Glomerular visceral epithelial cell (primary cell): ENCODE measurements at regions not wholly inside any gene's neighbourhood (a gene's known extent, or its start where the extent isn't known, plus 50 kb on each side); places are given as distances from the start of the nearest gene placed in this dataset.
A peak's percentile ranks its signal among the peaks of the same experiment; 100 is the strongest.

Experiments used
- DNase-seq: peaks from one replicate; pipeline ENCODE4 v3.0.0-alpha.2; 2016; ENCODE audit errors: extremely low spot score

DNA sequence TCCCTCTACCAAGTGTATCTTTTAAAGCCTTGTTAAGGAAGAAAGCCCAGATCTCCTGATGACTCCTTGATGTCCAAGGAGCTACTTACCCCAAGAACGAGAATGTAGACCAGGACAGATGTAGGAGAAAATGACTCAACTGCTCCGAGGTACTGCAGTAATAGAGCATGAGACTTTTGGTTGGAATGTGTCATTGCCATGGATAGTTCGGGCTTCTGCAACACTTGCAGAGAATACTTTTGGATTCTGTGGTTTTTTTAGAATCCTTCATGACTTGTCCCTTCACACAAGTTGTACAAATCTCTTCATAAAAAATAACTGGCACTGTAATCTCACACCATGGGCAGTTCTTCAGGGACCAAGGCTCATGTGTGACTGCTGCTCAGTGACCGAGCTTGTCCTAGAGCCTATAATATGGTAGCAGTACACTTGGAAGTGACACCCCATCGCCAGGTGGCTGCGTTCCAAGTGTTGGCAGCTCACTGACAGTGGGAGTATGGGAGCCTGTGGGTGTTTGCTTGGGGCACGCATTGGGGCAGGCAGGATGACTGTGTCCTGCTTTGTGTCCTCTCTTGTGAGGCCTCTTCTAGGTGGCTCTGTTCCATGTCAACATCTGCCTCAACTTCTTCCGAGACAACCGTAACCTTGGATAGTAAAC lies 87.9 kb upstream of the WDR1 start:
- no peak for DNase-seq

DNA sequence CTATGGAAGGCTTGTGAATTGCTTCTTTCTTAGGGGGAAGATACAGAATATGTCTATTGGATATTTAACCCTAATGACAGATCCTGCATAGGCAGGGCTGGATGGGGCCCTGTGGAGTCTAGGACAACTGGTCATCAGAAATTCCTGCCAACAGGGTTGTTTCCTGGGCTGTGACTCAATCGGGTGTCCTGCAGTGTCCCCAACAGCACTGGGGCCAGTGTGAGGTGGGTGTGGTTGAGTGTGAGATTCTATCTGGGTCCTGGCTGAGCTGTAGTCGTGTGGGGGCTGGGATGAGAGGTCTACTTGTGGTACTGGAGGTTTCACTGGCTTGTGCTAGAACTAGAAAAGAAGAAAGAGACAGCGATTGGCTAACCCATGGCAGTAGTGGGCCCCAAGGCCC lies 87.3 kb upstream of the WDR1 start:
- DNase-seq, result no peak

DNA sequence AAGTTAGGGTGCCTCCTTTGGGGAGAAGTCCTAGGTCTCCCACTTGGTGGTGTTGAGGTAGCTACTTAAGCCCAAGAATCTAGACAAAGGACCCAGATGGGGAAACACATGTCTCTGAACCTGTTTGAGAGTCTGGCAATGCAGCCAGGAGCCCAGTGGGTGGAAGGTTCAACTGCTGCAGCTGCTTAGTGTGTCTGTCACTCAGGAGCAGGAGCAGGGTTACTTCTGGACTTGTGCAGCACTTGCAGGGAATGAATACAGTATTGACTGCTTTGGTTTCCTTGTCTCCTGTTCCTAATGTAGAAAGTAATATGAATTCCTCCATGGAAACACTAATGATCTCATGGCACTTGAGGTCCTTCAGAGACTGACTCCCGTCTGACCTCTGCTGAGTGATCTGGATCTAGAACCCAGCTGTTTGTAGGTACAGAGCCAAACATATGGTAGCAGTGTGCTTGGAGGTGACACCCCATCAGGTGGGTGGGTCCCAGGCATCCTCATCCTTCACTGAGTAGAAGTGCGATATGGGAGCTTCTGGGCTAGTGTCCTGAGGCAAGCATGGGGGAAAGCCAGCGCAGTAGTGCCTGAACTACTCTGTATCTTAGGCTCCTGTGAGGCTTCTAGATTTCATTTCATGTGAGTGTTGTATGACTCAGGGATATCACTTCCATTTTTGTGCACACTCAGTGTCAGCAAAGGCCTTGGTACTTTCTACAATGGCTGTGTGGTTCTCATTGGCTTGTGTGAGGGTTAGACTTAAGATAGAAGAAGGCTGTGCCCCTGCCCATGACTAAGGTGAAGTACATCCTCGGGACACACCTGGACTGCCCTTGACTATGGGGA lies 85.0 kb upstream of the WDR1 start:
- no peak for DNase-seq

DNA sequence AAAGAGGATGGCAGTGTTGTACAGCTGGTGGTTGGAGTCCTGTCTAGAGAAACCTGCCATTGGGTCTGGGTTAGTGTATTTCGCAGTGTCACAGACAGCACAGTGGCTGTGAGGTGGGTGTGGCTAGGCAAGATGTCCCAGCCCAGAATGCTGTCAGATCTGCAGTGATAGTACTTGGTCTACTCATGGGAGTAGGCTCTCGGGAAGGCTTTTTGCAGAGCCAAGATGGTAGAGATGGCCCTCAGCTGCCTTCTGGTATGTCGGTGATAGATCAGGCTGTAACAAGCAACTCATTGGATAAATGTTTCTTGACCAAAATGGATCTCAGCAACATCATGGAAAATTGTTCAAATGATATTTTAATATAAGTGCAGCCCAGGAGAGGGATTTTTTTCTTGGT lies 84.3 kb upstream of the WDR1 start:
- no peak for DNase-seq

DNA sequence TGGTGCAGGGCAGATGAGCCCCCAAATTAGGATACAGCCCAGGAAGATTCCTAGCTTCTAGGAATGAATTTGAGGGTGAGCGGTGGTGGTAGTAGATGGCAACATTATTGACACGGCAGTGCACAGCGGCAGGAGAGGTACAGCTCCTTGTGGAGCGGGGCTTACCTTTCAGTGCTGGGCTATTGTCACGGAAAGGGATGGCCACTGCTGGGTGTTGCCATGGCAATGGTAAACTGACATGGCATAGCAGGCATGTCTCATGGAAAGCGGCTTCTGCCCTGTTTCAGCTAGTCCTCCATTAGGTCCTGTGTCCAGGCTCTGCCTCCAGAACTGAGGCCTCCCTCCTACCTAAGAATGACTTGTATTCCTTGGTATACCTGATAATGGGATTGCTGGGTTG lies 81.8 kb upstream of the WDR1 start:
- no peak for DNase-seq

DNA sequence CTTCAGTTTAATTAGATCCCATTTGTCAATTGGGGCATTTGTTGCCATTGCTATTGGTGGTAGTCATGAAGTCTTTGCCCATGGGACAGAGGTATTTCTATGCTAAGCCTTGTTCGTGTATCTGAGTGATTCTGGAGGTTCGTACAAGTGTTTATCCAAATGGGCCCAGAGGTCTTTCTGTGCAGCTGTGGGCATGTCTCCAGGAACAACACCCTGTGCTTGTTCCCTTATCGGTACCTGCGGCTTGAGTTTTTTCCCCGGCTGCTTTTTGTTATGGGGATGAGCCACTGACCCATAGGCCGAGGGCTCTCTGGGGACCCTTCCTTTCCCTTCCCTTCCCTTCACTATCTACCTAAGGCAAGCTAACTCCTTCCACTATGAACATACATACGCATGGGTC lies 81.4 kb upstream of the WDR1 start:
- no peak for DNase-seq

DNA sequence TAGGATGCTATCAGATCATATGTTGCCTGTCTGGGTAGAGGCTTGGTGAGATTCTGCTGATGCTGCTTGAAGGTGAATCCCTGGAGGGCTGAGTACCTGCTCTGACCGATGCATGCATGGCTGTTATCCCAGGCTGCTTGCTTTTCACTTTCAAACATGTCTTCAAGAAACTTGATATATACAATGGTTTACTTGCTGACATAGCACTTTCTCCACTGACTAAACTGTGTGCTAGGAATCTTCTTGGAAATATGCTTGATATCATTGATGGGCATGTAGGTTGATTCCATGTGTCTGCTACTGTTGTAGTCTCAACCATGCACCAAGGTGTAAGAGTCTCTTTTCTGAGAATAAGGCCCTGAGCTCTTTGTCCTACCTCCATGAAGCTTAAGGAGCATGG lies 79.6 kb upstream of the WDR1 start:
- DNase-seq, result no peak

DNA sequence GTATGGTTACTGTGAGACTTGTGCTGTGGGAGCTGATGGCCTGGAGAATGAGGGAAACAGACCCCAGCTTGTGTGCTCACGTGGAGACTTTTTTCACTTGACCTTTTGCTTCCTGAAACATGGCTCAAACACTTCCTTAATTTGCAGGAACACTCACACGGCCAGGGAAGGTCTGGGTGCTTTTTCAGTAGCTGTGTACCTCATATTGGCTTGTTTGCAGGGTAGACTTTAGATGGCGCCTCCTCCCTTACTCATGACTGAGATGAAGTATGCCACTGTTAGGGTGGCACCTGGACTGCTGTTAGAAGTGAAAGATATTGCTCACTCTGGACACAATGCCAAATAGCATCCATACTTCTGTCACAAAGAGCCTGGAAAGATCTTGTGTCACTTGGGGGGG lies 75.7 kb upstream of the WDR1 start:
- DNase-seq, result no peak

DNA sequence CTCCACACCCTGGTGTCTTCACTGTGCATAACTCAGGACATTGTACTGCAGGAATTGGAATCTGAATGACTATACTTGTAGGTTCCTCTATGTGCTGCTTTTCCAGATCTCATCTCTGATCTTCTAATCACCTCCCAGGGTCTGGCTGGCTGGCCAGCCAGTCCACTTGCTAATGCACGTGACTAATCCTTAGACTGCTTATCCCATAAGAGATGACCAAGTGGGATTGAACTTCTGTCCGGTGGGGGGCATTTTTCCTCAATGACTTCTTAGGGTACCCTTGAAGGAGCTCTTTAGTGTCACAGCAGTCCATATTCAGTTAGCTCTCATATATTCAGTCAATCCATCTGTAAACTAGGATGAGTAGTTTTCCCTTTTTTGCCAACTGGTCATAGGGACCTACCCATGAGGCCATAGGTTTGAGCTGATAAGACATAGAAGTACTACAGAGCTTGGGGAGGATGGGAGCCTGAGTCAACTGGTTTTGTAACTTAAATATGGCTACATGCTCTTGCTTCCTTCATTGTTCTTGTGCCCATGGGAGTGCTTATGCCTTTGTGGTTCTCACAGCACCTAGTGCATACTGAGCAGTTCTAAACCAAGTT lies 71.9 kb upstream of the WDR1 start:
- no peak for DNase-seq

DNA sequence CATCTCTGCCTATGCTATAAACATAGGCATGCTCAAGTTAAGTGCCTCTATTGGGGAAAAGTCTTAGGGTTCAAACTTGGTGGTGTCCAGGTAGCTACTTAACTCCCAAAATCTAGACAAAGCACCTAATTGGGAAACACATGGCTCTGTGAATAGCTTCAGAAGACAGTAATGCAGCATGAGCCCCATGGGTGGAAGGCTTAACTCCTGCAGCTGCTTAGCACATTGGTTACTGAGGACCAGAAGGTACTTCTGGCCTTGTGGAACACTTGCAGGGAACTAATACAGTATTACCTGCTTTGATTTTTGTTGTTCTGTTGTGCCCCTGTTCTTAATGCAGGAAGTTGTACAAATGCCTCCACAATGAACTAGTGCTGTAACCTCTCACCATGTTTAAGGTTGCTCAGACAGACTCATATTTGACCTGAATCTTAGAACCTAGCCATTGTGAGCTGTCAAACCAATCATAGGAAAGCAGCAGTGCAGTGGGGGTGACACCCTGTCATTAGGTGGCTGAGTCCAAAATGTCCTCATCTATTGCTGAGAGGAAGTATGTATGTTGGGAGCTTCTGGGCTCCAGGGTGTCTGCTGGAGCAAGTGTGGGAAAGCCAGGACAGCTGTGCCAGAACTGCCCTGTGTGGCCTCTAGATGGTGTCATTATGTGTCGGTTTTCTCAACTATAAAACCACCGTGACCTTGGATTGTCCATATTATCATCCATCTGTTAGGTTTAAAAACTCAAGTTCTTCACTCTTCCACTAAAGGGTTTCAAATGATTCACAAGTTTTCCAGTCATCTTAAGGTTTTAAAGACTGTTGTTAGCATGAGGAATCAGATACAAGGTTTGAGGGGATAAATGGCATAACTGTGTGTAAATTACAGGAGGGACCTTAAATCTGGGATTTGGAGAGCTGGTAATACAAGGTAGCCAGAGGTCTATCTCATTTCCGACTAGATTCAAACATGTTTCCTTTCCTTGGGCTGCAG lies 69.9 kb upstream of the WDR1 start:
- DNase-seq, result no peak

DNA sequence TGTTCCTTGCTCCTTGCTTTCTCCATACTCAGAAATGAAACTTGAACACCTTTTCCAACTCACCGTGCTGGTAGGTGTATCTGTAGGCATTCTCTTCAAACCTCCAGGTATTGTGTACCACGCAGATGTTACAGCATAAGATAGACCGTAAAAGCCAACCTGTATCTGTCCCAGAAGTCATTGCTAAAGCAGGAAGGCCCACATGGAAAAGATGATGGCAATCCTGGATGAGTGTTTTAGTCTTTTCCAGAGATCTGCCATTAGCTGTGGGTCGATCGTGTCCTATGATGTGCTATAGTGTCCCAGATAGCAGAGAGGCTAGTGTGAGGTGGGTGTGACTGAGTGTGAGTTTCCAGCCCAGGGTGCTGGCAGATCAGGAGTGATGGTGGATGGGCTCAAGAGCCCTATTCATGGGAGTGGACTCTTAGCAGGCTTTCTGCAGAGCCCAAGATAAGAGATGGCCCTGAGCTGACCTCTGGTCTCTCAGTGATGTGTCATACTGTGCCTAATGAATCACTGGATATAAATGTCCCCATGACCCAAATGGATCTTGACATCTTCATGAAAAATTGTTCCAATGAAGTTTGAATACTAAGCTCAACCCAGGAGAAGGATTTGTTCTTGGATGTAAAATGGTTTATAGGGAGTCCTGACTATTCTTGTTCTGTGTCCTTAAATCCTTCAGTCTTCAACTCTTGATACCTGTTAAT lies 69.1 kb upstream of the WDR1 start:
- DNase-seq, result no peak

DNA sequence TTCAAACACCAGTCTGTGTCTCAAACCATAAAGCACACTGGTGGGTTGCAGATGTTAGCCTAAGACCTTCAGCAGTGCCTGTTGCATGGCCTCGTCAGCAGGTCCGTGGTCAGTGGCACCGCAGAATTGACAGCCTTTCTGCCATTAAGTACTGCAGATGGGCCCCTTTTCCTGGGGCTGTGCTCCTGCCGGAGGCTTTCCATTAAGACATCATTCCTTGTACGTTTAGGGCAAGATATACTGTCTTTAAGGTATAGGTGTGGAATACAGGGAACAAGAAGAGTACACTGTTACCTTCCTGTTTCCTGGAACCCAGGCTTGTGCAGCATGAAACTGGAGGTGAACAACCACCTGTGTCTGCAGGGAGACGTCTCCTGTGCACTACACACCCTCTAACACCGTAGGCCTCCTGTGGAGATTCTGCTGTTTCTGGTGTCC lies 67.9 kb upstream of the WDR1 start:
- no peak for DNase-seq

DNA sequence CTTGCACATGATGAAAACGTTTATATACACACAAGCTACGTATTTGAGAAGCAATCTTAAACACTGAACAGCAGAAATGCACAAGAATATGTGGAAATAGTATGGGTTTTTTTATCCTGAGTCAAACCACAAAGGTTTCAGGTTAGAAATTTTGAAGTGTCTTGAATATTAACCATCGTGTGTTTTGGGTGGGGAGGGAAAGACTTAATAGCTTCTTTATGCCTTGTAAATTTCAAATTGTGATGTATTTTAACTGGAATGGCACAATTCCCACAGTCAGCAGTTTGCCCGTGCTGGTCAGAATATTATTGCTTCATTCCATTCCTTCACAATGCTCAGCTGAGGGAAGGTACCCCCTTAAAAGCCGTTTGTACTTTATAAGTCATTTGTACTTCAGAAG lies 67.4 kb upstream of the WDR1 start:
- DNase-seq, result peak; percentile 30

DNA sequence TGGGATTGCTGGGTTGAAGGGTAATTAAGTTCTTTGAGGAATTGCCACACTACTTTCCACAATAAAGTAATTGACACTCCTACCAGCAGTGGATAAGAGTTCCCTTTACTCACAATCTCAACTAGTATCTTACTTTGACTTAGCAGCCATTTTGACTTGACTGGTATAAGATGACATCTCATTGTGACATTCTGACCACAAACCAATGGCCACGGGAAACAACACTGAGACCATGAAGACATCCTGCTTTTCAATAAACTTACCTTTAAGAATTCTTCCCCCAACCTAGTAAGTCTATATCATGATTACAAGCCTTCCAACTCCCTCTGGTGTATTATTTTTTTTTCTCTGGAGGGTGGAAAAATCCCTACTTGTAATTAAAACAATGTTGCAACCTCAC lies 66.9 kb upstream of the WDR1 start:
- no peak for DNase-seq

DNA sequence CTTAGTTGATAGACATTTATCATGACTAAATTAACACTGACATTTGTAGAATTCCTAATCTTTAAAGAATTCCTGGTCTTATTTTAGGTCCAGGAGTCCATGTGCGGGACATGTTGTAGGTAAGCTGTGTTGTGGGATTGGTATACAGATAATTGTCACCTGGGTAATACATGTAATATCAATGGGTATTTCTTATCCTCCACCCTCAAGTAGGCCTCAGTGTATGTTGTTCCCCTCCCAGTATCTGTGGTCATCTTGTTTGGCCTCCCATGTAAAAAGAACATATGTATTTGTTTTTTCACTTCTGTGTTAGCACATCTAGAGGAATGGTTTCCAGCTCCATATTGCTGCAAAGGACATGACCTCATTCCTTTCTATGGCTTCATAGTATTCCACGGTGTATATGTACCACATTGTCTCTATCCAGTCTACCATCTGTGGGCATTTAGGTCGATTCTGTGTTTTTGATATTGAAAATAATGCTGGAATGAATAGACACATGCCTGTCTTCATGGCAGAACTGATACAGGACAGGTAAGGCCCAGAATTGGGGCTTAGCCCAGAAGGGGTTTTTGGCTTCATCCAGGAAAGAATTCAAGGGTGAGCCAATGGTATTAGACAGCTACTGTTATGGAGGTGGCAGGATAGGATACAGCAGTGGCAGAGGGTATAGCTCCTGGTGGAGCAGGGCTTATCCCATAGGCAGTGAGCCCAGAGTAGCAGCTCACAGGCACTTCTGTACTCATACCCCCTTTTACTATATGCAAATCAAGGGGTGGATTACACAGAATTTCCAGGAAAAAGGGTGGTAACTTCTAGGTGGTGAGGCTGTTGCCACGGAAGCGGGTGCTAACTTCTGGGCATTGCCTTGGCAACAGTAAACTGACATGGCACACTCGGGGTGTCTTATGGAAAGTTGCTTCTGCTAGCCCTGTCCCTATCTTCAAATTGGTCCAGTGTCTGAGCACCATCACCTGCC lies 66.1 kb upstream of the WDR1 start:
- DNase-seq, result no peak

DNA sequence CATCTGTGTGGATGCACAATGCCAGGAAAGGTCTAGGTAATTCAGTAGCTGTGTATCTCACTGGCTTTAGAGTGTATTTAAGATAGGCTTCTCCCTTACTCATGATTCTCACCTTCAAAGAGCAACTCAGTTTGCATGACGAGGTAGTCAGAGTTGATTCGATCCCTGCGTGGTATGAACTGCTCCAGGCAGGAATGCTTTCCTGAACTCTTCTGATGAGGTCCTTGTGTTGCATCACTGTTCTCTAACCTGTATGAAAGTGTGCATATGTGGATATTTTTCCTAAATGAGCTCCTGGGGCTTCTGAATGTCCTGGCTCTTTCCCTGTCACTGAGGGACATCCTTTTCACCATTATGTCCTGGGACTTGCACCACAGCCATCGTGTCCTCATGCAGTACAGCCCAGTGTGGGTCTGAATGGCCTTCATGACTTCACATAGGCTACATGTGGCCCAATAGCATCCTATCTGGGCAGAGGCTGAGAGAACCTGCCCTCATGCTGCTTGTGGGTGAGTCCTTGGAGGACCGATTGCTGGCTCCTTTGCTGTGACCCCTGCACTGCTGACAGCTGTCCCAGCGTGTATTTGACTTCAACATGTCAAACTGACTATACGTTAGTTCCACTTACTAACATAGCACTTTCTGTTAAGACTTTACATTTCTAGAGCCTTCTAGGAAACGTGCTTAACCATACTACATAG lies 65.3 kb upstream of the WDR1 start:
- DNase-seq, result no peak

DNA sequence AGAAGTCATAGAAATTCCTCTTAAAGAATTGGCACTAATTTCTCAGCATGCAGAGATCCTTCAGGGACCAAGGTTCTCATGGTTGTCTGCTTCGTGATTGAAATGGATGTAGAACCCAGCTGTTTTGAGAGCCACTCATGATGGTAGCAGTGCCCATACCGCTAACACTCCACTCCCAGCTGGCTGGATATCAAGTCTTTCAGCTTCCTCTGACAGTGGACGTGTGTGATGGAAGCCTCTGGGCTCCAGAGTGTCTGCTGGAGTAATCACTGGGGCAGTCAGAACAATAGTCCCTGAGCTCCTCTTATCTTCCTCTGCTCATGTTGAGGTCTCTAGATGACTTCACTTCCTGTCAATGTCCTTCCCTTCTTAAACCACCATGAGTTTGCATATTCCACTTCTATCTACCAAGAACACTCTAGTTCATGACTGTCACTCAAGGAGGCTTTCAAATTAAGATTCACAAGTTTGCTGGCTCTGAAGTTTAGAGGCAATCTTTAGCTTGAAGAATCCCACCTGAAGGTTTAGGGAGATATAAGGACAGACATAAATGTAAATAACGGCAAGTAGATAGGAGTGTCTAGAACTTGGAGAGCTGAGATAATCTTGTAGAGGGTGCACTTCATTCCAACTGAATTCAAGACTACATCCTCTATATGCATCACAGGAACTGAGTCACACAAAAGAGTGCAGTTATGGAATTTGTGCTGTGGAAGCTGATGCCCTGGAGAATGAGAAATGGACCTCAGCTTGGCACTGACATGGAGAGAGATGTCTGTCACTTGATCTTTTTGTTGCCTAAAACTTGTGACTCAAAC lies 64.5 kb upstream of the WDR1 start:
- DNase-seq, result no peak

DNA sequence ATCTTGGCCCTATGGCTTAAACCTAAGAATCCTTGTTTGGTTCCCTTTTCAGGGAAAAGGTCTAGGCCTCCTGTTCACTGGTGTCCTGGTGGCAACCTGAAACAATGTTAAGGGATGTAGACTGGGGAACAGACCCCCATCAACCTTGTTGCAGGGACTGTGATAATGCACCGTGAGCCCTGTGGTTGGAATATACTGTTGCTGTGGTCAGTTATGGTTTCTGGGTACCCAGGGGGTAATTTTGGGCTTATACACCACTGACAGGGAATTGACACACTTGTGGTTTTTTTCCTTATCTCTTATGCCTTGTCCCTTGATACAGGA lies 64.0 kb upstream of the WDR1 start:
- no peak for DNase-seq
